HG03135 (cell line): ENCODE measurements at regions not wholly inside any gene's neighbourhood (a gene's known extent, or its start where the extent isn't known, plus 50 kb on each side); places are given as distances from the start of the nearest gene placed in this dataset.

Experiments
- ATAC-seq: cut with Tn5 transposase; IDR thresholded peaks from one replicate; pipeline ENCODE4 v1.9.1; 2021; ENCODE audit warnings: mild to moderate bottlenecking, moderate library complexity; ENCODE audit not compliant: unreplicated experiment

DNA sequence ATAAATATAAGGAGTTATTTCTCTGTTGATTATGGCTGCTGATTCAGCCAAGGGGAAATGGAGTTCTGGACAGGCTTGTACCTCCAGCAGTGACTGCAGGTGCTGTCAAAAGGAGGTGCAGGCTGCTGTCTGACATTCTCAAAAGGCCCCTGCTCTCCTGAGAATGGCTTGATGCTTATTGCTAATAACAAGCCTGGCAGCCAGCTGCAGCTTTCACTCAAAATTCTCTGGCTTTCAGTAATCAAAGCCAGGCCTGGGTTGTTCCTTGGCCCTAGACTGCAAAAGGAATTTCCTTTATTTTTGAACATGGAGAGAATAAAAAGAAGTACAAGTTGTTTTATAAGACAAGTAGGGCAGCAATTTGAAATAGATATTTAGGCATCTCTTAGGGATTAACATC lies 575.9 kb downstream of the MID1IP1 start:
- no peak for ATAC-seq

DNA sequence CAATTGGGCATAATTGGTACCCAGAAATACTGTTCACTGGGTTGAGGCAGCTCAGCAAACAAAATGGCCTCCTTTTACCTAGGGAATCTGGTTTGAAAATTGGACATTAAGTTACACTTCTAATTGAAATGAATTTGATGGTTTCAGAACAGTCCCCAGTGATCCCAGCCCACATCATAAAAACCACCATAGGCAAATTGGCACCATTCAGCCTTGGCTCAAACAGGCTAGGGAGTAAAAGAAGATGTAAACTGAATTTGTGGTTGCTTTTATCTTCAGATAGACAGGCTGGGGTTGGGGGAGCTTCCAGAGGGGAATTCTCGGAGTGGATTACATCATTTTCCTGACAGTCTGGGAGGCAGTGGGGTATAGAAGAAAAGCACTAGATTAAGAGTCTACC lies 576.5 kb downstream of the MID1IP1 start:
- no peak for ATAC-seq

DNA sequence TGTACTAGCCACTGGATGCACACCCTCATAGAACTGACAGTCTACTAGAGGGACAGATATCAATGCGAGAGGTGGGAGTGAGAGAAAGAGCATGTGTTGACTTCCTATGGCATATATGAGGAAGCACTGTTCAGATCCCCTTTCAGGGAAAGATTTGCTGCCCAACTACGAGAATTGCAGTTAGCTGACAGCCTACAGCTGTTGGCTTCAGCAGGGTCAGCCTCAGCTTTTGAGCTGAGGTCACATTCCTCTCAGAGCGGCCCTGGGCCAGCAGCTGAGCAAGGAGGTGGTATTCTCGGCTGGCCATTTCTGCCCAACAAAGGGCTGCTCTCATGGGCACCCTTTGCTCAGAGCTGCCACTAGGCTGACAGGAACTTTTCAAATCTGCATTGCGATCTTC lies 580.2 kb downstream of the MID1IP1 start:
- no peak for ATAC-seq

DNA sequence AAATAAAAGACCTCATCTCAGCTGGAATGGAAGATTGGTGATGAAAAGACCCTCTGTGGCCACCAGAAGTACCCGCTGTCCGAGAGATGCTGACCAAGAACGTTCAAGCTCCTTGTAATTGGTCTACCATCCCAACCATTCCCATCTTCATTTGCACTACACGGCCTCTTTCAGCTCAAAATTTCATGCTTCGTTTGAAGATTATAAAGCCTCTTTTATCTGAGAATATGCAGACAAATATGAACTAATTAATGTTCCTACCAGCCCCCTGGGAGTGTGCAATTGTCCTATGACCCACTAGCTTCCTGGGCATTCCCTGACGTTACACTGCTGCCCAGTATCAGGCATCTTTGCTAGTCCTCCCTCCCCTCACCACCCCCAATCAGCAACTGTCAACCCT lies 583.7 kb downstream of the MID1IP1 start:
- no peak for ATAC-seq

DNA sequence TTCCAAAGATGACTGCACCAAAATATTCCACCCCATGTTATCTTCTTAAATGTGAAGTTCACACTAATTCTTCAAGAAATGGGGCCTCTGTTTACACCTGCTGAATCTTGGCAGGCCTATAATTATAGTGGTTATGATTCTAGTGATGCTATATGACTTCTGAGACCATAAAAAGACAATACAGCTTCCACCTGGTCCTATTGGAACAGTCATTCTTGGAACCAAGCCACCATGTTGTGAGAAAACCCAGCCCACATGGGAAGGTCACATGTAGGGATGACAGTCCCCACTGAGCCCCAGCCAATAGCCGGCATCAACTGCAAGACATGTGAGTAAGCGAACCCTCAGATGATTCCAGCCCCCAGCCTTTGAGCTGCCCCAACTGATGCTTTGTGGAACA lies 587.5 kb downstream of the MID1IP1 start:
- ATAC-seq = no peak

DNA sequence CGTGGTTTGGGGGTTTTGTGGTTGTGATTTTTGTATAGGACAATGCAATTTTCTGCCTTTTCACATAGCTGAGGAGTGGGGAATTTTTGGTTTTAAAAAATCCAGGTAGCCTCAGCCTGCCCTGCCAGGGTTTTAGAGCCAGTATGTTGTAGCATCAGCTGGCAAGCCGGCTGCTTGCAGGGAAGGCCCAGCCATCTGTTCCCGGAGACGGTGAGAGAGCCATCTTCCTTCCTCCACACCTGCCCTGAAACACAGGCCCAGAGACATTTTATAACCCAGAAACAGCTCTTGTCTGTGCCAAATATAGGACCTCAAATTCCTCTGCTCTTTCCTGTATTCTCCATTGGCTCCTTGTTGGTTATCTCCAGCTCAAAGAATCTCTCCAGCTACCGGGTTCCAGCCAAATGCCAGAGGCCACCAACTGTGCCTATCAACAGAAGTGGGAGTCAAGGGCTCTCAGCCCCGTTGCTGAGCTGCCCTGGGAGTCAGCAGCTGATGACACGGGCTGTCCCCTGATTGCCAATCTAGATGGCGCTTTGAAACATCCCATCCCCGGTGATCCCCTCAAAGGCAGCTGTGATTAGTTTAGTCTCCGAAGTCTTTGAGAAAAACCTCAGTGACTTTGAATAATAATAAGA lies 595.2 kb downstream of the MID1IP1 start:
- no peak for ATAC-seq

DNA sequence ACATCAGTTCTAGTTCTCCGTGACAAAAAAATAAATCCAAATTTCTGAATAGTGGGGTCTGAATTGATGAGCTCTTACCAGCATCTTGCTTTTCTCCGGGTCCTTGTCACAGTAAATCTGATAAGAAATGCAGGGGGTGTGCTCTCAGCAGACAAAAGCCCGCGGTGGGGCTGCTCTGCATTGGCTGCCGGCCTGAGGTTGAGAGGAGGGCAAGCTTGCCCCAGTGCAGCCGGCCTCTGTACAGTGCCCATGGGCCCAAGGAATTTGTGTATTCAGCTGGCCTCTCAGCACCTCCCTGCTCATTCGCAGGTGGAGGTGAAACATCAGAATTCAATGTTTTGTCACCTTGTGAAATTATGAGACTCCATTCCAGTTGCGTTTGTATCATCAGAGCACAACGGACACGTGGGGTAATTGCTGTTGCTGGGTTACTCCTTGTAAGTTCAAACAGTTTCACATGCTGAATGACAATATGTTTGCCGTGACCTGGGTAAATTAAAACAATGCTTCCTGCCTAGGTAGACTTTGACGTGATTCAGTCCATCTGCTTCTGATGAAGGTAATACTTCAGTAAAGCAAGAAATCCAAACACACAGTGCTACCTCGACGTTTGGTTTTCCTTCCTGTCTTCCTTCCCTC lies 596.4 kb downstream of the MID1IP1 start:
- no peak for ATAC-seq

DNA sequence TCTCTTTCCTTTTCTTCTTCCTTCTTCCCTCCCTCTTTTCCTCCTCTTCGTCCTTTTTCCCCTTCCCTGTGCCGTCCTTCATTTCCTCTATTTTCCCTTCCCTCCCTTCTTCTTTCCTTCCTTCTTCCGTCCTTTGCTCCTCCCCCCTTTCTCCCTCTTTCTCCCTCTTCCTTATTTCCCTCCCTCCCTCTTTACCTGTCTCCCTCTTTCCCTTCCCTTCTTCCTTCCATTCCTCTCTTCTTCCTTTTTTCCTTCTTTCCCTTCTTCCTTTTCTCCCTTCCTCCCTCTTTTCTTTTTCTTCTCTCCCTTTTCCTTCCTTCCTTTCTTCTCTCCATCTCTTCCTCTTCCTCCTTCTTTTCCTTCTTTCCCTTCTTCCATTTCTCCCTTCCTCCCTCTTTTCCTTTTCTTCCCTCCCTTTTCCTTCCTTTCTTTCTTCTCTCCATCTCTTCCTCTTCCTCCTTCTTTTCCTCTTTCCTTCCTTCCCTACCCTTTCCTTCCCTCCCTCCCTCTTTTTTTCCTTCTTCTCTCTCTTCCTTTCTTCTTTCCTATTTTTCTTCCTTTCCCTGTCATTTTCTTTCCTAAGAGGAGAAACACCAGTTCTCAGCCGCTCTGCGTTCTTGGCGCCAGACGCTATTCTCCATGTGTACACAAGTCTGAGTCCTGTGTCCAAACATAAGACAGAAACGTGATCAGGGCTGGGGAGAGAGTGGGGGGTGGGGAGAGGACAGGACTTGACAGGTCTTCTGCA lies 597.1 kb downstream of the MID1IP1 start:
- ATAC-seq = no peak

DNA sequence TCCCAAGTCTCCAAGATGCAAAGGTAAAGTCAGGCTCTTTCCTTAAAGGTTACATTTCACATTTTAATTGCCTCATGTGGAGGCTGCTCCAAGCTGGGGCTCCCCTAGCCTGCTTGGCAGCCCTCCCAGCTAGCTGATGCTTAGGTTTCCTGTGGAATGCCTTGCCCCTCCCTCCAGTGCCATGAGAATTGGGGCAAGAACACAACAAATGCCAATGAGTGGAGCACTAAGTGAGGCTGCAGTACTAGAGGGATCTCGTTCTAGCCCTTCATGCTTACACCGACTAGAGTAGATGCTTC lies 597.7 kb downstream of the MID1IP1 start:
- no peak for ATAC-seq

DNA sequence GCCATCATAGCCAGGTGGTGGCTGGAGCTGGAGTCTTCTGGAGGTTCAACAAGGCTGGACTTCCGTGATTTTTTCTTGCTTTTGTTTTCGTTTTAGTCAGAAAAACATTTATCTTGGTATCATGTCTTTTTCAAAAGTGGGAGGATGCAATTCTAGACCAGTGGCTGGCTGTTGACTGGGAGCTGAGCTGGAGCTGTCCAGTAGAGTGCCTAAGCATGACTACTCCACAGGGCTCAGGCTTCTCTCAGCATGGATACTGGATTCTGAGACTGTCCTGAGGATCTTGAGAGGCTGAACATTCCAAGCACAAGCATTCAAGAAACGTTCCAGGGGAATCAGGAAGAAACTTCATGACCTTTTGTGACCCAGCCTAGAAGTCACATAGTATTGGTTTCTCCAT lies 598.1 kb downstream of the MID1IP1 start:
- ATAC-seq = no peak

DNA sequence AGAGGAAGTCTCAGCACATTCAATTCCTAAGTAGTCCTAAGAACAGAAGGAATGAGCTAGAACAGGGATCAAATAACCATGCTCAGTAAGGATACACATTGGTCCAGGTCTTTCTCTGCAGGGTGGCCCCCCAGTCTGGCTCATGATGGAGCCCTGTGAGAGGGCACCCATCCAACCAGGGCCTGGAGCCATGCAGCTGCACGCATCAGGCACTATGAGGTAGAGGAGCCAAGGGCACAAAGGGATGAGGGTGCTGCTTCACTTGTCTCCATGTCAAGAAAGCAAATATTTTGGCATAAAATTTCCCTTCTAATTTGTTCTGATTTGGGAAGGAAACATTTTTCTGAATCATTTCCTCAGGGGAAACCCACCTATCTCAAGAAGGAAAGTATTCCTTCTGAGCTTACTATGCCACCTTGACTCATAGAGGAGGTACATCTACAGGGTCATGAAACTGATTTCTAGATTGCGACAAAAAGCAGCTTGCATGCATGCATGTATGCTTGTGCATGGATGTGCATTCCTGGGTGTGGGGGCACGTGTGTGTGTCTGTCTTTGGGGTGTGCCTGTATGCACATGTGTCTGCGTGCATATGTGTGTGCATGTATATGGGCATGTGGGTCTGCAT lies 600.3 kb downstream of the MID1IP1 start:
- ATAC-seq = no peak

DNA sequence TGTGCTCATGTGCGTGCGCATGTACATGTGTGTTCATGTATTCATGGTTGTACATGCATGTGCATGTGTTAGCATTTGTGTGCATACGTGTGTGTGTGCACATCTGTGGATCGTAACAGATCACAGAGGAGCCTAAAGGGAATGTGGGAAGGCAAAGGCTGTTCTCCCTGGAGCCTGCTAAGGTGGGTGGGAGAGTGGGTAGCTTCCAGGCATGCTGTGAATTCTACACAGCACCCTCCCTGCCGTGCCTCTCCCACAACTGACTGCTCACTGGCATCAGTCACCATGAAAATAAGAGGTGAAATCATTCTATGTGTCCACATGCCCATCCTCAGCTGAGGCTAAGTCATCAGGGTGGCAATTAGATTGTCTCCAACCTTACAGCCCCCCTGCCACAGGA lies 600.9 kb downstream of the MID1IP1 start:
- no peak for ATAC-seq

DNA sequence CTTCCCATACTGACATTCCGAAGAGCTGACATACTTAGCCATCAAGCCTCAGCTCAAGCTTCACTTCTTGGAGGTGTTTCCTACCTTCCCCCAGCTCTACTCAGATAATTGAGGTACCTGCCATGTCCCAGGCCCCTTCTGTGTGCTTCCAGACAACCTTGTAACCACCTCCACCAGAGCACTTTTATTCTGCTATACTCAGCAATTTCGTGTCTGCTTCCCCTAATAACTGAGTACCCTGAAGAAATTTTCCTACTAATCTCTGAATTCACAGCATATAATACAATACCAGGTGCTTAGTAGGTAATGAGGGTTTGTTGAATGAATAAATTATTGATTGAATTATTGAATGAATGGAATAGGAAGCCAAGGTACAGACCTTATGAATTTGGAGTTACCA lies 605.5 kb downstream of the MID1IP1 start:
- no peak for ATAC-seq

DNA sequence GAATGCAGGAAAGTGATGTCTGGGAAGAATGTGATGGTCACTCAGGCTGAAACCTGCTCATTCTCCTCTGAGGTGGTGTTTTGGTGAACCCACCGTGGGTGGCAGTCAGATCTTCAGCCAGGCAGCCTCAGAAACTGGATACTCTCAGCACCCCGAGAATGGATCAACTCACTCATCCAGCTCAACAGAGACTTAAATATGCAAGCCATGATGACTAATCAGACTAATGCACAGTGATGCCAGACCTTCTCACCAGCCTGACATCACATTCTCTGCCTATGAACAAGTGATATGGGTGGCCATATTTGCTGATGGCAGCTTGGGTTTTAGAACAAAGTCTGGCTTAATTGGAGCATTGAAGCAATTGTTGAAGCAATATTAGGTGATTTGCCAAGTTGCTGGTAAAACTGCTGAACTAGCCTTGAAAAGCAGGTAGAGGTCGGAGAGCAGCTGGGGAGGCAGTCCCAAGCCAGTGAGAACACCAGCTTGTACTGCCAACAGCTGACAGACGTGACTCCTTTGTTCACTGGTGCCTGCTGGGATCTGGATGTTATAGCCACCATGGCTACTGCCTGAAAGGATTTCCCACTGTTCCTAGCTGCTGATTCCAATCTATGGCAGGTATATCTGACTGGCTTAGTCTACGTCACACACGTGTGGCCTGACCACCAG lies 608.1 kb downstream of the MID1IP1 start:
- no peak for ATAC-seq

DNA sequence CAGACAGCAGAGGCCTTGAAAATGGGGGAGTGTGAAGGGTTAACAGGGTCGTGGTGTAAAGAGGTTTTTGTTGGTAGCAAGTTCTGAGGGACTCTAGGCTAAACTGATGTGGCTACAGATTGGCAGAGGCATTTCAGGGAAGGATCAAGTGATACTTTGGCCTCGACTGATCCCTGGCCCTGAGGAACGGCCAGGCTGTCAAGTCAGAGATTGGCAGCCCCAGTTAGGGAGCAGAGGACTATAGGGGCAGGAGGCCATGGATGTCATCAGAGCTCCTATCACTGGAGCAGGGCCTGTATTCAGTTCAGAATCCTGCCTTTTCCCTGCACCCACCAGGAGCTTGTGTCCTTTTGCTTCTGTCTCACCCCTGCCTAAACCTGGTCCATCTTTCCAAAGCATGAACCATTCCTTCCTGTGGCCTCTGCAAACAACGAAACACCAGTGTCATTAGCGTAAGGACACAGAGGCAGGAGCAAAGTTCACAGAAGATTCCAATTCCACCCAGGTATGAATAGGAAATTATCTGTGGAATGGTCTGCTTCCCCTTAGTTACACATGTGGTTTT lies 613.1 kb downstream of the MID1IP1 start:
- no peak for ATAC-seq

DNA sequence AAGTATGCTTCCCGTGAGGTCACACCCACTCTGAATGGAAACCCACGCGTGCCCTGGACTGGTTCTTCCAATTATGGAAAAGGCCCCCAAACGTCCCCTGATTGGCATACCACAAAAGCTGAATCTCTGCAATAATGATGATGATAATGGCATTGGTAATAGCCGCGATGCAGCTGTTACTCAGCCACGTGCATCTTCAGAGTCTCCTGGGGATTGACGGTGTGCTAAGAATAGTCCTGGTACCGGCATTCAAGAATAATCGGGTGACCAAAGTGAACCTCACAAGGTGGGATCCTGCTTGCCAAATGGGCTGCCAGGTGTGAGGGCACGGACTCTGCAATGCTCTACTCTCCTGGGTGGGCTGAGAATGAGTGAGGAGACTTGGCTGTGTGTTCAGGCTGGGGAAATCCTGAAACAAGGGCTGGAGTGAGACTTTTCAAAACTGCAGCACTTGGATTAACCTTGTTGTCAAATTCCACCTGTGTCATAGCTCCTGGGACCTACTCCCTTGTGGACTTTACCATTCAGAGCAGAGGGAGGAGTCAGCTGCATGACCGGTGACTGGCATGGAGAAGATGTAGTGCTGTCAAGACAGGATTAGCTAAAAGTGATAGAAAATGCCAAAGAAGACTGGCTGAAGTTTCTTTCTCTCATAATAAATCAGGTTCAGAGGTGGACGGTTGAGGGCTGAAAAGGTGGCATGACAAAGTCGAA lies 615.4 kb downstream of the MID1IP1 start:
- no peak for ATAC-seq

DNA sequence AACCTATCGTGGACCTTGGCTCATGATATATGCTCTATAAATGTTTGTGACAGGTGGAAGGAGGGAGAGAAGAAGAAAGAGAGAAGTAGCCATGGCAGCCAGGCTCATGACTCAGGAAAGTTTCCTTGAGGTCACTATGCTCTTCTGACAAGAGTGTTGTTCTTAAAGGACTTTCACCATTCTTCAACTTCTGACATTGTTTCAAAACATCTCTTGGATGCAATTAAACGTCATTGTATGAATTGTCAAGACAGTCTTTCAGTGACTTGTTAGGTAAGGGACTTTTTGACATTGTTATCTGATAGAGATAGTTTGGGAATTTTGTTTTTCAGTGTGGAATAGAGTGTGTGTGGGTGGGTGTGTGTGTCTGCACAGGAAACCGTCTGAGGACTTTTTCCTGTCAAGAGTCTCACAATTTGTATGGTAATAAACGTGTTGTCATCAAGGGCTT lies 617.0 kb downstream of the MID1IP1 start:
- no peak for ATAC-seq

DNA sequence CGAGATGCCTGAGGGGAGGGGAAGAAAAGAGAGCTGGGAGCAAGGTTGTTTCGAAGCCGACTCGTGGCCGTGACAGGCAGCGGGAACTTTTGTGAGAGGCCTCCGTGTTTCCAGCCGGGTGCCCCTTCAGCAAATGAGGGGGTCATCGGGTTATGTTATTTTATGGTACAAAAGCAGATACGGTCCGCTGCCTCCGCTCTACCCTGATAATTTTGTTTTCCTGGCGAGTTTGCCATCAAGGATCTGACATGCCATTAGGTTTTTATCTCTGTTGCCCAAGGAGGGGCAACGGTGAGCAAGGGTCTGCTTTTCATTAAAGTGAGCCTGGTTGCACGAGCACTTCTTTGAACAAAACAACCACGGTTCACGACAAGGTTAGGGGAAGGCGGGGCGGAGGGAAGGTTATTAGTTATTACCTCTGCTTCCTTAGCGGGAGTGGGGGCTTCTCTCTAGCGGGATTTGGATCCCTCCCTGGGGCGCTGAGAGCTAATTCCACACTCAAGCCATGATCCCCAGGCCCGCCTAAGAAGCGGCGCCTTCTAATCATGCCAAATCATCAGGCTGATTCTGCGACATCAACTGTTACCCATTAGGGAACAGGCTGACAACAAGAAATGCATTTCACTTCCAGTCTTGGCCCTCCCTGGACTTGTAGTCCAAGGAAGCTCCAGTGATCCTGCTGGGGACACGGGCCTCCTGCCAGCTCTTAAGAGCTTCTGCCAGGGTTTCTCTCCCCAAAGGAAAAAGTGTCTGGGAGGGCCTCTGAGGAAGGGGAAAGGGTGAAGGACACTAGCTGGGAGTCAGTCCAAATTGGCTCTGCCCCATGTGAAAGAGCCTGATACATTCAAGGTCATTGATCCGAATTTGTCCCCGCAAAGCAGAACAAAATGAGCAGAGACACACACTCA lies 617.7 kb downstream of the MID1IP1 start:
- ATAC-seq = no peak

DNA sequence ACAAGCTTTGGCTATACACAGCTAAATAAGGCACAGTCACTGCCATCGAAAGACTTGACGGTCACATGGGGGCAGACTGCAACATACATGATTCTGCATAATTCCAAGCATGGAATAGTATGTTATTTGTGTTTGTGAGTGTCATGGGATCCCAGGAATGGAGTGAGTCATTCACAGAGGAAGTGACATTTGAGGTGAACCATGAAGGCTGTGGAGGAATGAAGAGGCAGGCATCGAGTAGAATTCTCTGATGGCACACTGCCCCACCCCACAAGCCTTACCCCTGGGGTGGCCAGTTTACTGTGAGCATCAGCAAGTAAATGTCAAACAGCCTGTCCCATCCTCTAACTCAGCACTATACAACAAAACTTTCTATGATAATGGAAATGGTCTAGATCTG lies 619.7 kb downstream of the MID1IP1 start:
- ATAC-seq = no peak
